GM23248 (cell line): ENCODE measurements at regions not wholly inside any gene's neighbourhood (a gene's known extent, or its start where the extent isn't known, plus 50 kb on each side); places are given as distances from the start of the nearest gene placed in this dataset.

Experiments
- EZH2 ChIP-seq: fragments of 200-600 bp; sonication (generic); IDR thresholded peaks from 2 replicates; pipeline ENCODE4 v1.6.1; 2018; ENCODE audit warnings: antibody characterized with exemption, mild to moderate bottlenecking; ENCODE audit not compliant: insufficient read depth, poor library complexity, severe bottlenecking
- EZH2phosphoT487 ChIP-seq: fragments of 200-600 bp; sonication (generic); IDR thresholded peaks from 2 replicates; pipeline ENCODE4 v1.6.1; 2018; ENCODE audit warnings: antibody characterized with exemption, moderate library complexity, mild to moderate bottlenecking, low read depth; ENCODE audit not compliant: insufficient read depth

DNA sequence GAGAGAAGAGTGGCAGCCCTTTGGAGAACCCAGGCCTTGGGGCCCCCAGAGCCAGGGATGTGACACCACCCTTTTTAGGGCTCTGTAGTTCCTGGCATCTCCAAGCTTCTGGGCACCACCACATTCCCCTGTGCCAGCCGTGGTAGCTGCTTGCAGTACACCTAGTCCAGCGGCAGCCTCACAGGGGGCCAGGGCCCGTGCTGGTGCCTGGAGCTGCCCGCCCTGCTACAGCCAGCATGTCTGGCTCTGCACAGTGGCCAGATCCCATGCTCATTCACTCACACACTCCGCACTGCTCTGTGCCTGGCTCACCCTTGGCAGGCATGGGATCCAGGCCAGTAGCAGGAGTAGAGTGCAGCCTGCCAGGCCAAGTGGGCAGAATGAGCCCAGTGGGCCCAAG is 351.6 kb upstream of the TMCO5A start:
- no peak for TF ChIP-seq EZH2phosphoT487
- no peak for TF ChIP-seq EZH2
